GM12891 (cell line): ENCODE measurements at regions not wholly inside any gene's neighbourhood (a gene's known extent, or its start where the extent isn't known, plus 50 kb on each side); places are given as distances from the start of the nearest gene placed in this dataset.

ENCODE experiments used
- PAX5 ChIP-seq: IDR thresholded peaks from 2 replicates; pipeline ENCODE4 v1.6.1; 2011; ENCODE audit warnings: low read length, moderate library complexity, mild to moderate bottlenecking; ENCODE audit not compliant: insufficient read depth, severe bottlenecking
- POLR2A ChIP-seq: IDR thresholded peaks from 2 replicates; pipeline ENCODE4 v1.6.1; 2011; ENCODE audit warnings: low read depth, low read length, control low read depth
- POLR2AphosphoS5 ChIP-seq: IDR thresholded peaks from 2 replicates; pipeline ENCODE4 v1.6.1; 2011; ENCODE audit warnings: low read depth, low read length, control low read depth
- POU2F2 ChIP-seq: IDR thresholded peaks from 2 replicates; pipeline ENCODE4 v1.6.1; 2011; ENCODE audit warnings: low read depth, mild to moderate bottlenecking, control low read depth, low read length, moderate library complexity
- SPI1 ChIP-seq: IDR thresholded peaks from 2 replicates; pipeline ENCODE4 v1.6.1; 2011; ENCODE audit warnings: low read depth, low read length, control low read depth
- TAF1 ChIP-seq: IDR thresholded peaks from 2 replicates; pipeline ENCODE4 v1.6.1; 2011; ENCODE audit warnings: low read depth, low read length, control low read depth

DNA sequence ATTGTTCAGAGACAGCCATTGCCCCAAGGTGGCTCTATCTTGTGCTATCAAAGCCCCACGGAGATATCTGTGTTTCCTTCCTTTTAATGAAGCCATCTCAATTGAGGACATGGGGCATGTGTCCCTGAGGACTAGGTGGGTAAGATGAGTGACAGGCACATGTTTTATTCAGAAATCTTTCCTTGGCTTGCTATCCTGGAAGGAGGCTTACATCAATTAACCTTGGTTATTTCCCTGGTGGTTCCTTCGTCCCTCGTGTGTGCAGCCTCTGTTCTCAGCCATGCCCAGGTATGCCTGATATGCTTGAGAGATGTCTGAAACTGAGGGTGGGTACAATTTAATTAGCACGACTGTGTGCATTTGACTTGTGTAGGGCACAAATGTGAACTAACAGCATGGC, 102.2 kb upstream of the TUT7 start:
- TF ChIP-seq POLR2AphosphoS5: no peak
- TF ChIP-seq POLR2A: no peak
- TF ChIP-seq SPI1: no peak
- TF ChIP-seq TAF1: no peak
- no peak for TF ChIP-seq POU2F2
- no peak for TF ChIP-seq PAX5
